PC-3 (cell line): ENCODE measurements at regions not wholly inside any gene's neighbourhood (a gene's known extent, or its start where the extent isn't known, plus 50 kb on each side); places are given as distances from the start of the nearest gene placed in this dataset.

Experiments used
- ATAC-seq: fragments of 200-7000 bp; cut with Tn5 transposase; 2 replicates; pipeline ENCODE4 v1.9.1; 2020; ENCODE audit warnings: mild to moderate bottlenecking, moderate library complexity
- BruUV-seq: library from RNA; stranded (reverse); fragments of 400-500 nt; replicated peaks from 2 replicates; lab custom pipeline; 2021; lab: Mats Ljungman, UMichigan
- CTCF ChIA-PET: fragments of 300-600 bp; sonication (Branson Sonifier 250); formaldehyde crosslinking; loops from one replicate; lab custom pipeline; 2022; ENCODE audit warnings: antibody characterized with exemption; lab: Charles Lee
- POLR2A ChIA-PET: fragments of 300-600 bp; sonication (Branson Sonifier 250); formaldehyde crosslinking; loops from one replicate; lab custom pipeline; 2022; ENCODE audit warnings: antibody characterized with exemption; ENCODE audit not compliant: unreplicated experiment; lab: Charles Lee
- DNase-seq: peaks from one replicate; pipeline ENCODE4 v3.0.0-alpha.2; 2015
- H2AFZ ChIP-seq: fragments of 300-600 bp; sonication (generic); 2 replicates; pipeline ENCODE4 v1.6.0; 2016; ENCODE audit warnings: antibody characterized with exemption, low read length
- H3F3A ChIP-seq: fragments of 300-600 bp; sonication (generic); one replicate; pipeline ENCODE4 v1.6.0; 2017; ENCODE audit warnings: antibody characterized with exemption, low read length, control low read depth, mild to moderate bottlenecking; ENCODE audit not compliant: unreplicated experiment
- H3K27ac ChIP-seq: fragments of 300-600 bp; sonication (generic); 2 replicates; pipeline ENCODE4 v1.5.1; 2016; ENCODE audit warnings: mild to moderate bottlenecking, low read length
- H3K27me3 ChIP-seq: fragments of 300-600 bp; sonication (generic); 2 replicates; pipeline ENCODE4 v1.6.1; 2016; ENCODE audit warnings: low read length, mixed read lengths
- H3K36me3 ChIP-seq: fragments of 300-600 bp; sonication (generic); 2 replicates; pipeline ENCODE4 v1.6.1; 2016; ENCODE audit warnings: low read depth, mixed run types, low read length, mixed read lengths
- H3K4me1 ChIP-seq: fragments of 300-600 bp; sonication (generic); 2 replicates; pipeline ENCODE4 v1.5.1; 2016; ENCODE audit warnings: low read length; ENCODE audit not compliant: insufficient read depth
- H3K4me2 ChIP-seq: fragments of 300-600 bp; sonication (generic); 2 replicates; pipeline ENCODE4 v1.6.0; 2016; ENCODE audit warnings: low read length
- H3K4me3 ChIP-seq: fragments of 300-600 bp; sonication (generic); 2 replicates; pipeline ENCODE4 v1.5.1; 2016; ENCODE audit warnings: mild to moderate bottlenecking, low read length, mixed read lengths
- H3K79me2 ChIP-seq: fragments of 300-600 bp; sonication (generic); 2 replicates; pipeline ENCODE4 v1.6.1; 2017; ENCODE audit warnings: low read length, mixed read lengths
- H3K9ac ChIP-seq: fragments of 300-600 bp; sonication (generic); 2 replicates; pipeline ENCODE4 v1.6.0; 2016; ENCODE audit warnings: mild to moderate bottlenecking, low read length
- H3K9me2 ChIP-seq: fragments of 300-600 bp; sonication (generic); replicated peaks from 2 replicates; pipeline ENCODE4 v1.6.1; 2016; ENCODE audit warnings: mixed run types, low read length, mixed read lengths
- H3K9me3 ChIP-seq: fragments of 300-600 bp; sonication (generic); 2 replicates; pipeline ENCODE4 v1.6.1; 2016; ENCODE audit warnings: low read length, mixed read lengths
- H4K20me1 ChIP-seq: fragments of 300-600 bp; sonication (generic); 2 replicates; pipeline ENCODE4 v1.6.1; 2016; ENCODE audit warnings: low read length, mixed read lengths
- EZH2 ChIP-seq: fragments of 300-600 bp; sonication (generic); IDR thresholded peaks from one replicate; pipeline ENCODE4 v1.6.1; 2017; ENCODE audit warnings: antibody characterized with exemption, mild to moderate bottlenecking, low read length; ENCODE audit not compliant: unreplicated experiment
- EZH2phosphoT487 ChIP-seq: fragments of 300-600 bp; sonication (generic); IDR thresholded peaks from 2 replicates; pipeline ENCODE4 v1.6.1; 2018; ENCODE audit warnings: mild to moderate bottlenecking, antibody characterized with exemption, low read length, borderline replicate concordance
- intact Hi-C: fragments of 100-400 bp; cut with micrococcal nuclease; formaldehyde crosslinking; loops from 2 replicates; pipeline ENCODE4 v1.9.0; 2023
- TF ChIP-seq, protein P1 (sequence below): fragments of 300-600 bp; sonication (generic); conservative IDR thresholded peaks from 2 replicates; pipeline ENCODE4 v1.5.1; 2017; ENCODE audit warnings: antibody characterized with exemption, low read depth, mild to moderate bottlenecking, low read length

DNA sequence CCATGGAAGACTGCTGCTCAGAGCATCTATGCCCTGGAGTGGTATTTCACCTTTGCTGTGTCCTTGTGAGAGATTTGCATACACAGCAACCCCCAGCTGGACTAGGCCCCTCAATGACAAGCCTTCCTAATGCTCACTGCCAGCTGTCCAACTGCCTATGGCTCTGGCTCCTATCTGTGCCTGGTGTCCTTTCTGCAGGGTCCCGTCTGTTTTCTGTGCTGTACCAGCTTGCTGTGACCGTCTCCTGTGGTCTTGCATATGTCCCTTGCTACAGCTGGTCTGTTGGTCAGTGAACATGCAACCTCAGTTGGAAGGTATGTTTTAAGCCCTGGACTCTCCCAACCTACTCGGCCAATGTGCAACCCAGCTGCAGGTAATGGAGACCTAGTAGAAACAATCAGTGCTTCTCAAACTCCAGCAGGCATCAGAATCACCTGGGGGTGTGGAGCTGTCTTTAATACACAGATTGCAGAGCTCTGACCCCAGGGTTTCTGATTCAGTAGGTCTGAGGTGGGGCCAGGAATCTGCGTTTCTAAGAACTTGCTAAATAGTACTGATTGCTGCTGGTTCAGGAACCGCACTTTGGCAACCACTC, 306.4 kb upstream of the ZNF32 start:
- no peaks in the 10 kb centered on the region for H4K20me1 ChIP-seq
- intact Hi-C loops: no loop called here
- H3K27ac ChIP-seq: no peak overlapping the region
- ChIA-PET CTCF (no interaction called here), POLR2A (no interaction called here)
- no peak overlapping the region for H3K9ac ChIP-seq
- DNase-seq (no peak), ATAC-seq (no peak)
- no peaks in the 10 kb centered on the region for H3K4me1 ChIP-seq
- H3K36me3 ChIP-seq: no peaks in the 10 kb centered on the region
- BruUV-seq: no TSS peak
- no peaks in the 10 kb centered on the region for H3F3A ChIP-seq
- no peak overlapping the region for H3K4me2 ChIP-seq
- H3K79me2 ChIP-seq: no peaks in the 10 kb centered on the region
- TF ChIP-seq, protein P1, sequence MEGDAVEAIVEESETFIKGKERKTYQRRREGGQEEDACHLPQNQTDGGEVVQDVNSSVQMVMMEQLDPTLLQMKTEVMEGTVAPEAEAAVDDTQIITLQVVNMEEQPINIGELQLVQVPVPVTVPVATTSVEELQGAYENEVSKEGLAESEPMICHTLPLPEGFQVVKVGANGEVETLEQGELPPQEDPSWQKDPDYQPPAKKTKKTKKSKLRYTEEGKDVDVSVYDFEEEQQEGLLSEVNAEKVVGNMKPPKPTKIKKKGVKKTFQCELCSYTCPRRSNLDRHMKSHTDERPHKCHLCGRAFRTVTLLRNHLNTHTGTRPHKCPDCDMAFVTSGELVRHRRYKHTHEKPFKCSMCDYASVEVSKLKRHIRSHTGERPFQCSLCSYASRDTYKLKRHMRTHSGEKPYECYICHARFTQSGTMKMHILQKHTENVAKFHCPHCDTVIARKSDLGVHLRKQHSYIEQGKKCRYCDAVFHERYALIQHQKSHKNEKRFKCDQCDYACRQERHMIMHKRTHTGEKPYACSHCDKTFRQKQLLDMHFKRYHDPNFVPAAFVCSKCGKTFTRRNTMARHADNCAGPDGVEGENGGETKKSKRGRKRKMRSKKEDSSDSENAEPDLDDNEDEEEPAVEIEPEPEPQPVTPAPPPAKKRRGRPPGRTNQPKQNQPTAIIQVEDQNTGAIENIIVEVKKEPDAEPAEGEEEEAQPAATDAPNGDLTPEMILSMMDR: no peak
- TF ChIP-seq EZH2phosphoT487 (no peak), EZH2 (no peak)
- H3K27me3 ChIP-seq: peaks cover 2% of the 10 kb centered on the region; the same call in 1 of the 2 replicates
- no peaks in the 10 kb centered on the region for H3K9me3 ChIP-seq
- no peaks in the 10 kb centered on the region for H3K9me2 ChIP-seq
- no peak overlapping the region for H2AFZ ChIP-seq
- H3K4me3 ChIP-seq: no peak overlapping the region

DNA sequence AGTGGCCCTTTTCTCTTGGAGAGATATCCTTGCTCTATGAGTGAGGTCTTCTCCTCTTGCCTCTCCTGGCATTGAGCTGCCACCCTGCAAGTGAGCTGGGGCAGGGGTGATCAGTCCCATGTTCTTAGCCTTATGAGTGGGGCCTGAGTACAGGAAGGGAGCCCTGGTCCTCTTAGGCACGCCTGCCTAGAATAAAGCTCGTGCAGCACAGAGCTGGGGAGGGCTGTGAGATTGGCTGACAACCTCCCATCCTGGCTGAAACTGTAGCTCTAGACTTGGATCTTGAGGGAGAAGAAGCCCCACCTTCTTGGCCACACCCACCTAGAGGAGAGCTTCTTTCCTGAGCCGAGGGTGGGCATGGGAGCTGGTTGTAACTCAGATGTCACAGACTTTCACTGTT, 305.0 kb upstream of the ZNF32 start:
- no peaks in the 10 kb centered on the region for H4K20me1 ChIP-seq
- DNase-seq: no peak
- ATAC-seq: no peak
- TF ChIP-seq, protein P1: no peak
- TF ChIP-seq EZH2: no peak
- TF ChIP-seq EZH2phosphoT487: no peak
- H3K4me2 ChIP-seq: no peak overlapping the region
- H3F3A ChIP-seq: no peaks in the 10 kb centered on the region
- H3K27ac ChIP-seq: no peak overlapping the region
- no TSS peak for BruUV-seq
- H3K4me1 ChIP-seq: no peaks in the 10 kb centered on the region
- no peaks in the 10 kb centered on the region for H3K36me3 ChIP-seq
- H2AFZ ChIP-seq: no peak overlapping the region
- H3K79me2 ChIP-seq: no peaks in the 10 kb centered on the region
- H3K4me3 ChIP-seq: no peak overlapping the region
- POLR2A ChIA-PET: no interaction called here
- H3K9me2 ChIP-seq: no peaks in the 10 kb centered on the region
- CTCF ChIA-PET: no interaction called here
- intact Hi-C loops: no loop called here
- no peak overlapping the region for H3K9ac ChIP-seq
- no peaks in the 10 kb centered on the region for H3K27me3 ChIP-seq
- no peaks in the 10 kb centered on the region for H3K9me3 ChIP-seq

DNA sequence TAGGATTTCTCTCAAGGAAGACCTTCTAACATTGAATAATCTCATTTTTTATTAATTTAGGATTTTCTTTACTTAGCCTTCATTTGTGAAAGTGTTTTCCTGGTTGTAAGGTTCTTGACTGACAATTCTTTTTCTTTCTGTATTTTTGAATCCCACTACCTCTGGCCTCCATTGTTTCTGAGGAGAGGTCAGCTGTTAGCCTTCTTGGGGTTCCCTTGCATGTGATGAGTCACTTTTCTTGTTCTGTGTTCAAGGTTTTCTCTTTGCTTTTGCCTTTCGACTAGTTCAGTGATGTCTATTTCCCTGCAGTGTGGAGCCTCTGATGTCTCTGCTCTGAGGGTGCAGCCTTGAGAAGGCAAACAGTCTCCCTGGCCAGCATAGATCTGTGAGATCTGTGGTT, 304.1 kb upstream of the ZNF32 start:
- Histone ChIP-seq H3K9me3 (no peaks in the 10 kb centered on the region), H3F3A (no peaks in the 10 kb centered on the region), H2AFZ (no peak overlapping the region), H3K4me2 (no peak overlapping the region), H4K20me1 (no peaks in the 10 kb centered on the region), H3K4me3 (no peak overlapping the region), H3K27me3 (no peaks in the 10 kb centered on the region), H3K36me3 (no peaks in the 10 kb centered on the region), H3K27ac (no peak overlapping the region), H3K4me1 (no peaks in the 10 kb centered on the region), H3K79me2 (no peaks in the 10 kb centered on the region), H3K9me2 (no peaks in the 10 kb centered on the region), H3K9ac (no peak overlapping the region)
- ChIA-PET CTCF (no interaction called here), POLR2A (no interaction called here)
- no peak for ATAC-seq
- TF ChIP-seq EZH2phosphoT487 (no peak), EZH2 (no peak)
- TF ChIP-seq, protein P1: no peak
- intact Hi-C loops: no loop called here
- no TSS peak for BruUV-seq
- no peak for DNase-seq
